HEK293 (cell line): ENCODE measurements at regions not wholly inside any gene's neighbourhood (a gene's known extent, or its start where the extent isn't known, plus 50 kb on each side); places are given as distances from the start of the nearest gene placed in this dataset.
A peak's percentile ranks its signal among the peaks of the same experiment; 100 is the strongest.

ENCODE experiments used
- CTCF ChIA-PET: fragments of 350-600 bp; formaldehyde crosslinking; extraction: SDS; loops from one replicate; lab custom pipeline; 2021; ENCODE audit warnings: antibody characterized with exemption; lab: Yijun Ruan, JAX
- POLR2A ChIA-PET: fragments of 300-600 bp; formaldehyde crosslinking; extraction: SDS; loops from one replicate; lab custom pipeline; 2020; ENCODE audit warnings: antibody characterized with exemption, inconsistent platforms; lab: Yijun Ruan, JAX
- H3K27ac ChIP-seq: fragments of 200-500 bp; sonication (Bioruptor generic); 2 replicates; pipeline ENCODE4 v1.5.1; 2014; ENCODE audit warnings: low read depth, low read length, control low read depth, inconsistent platforms; ENCODE audit errors: extremely low read depth
- H3K36me3 ChIP-seq, 2 experiments: fragments of 200-500 bp in 1 of 2; sonication (Bioruptor generic) in 1 of 2; 1 replicate in 1 of 2; 2 replicates in 1 of 2; pipeline ENCODE4 v1.5.1; 2014 to 2017; ENCODE audit warnings: inconsistent platforms in 2 of 2, low read length in 2 of 2; ENCODE audit not compliant: control insufficient read depth in 2 of 2, insufficient read depth in 1 of 2
- H3K4me1 ChIP-seq: fragments of 200-500 bp; sonication (Bioruptor generic); 2 replicates; pipeline ENCODE4 v1.5.1; 2014; ENCODE audit warnings: mild to moderate bottlenecking, low read length, inconsistent platforms; ENCODE audit not compliant: control insufficient read depth, insufficient read depth
- H3K4me3 ChIP-seq: 2 replicates; pipeline ENCODE4 v1.5.1; 2011; ENCODE audit warnings: low read depth, mild to moderate bottlenecking, control low read depth, low read length, moderate library complexity
- H3K9me3 ChIP-seq: fragments of 200-500 bp; sonication (Bioruptor generic); 2 replicates; pipeline ENCODE4 v1.5.1; 2014; ENCODE audit warnings: low read depth, low read length, inconsistent platforms; ENCODE audit not compliant: control insufficient read depth, insufficient read depth
- ATF2 ChIP-seq: fragments of 450-650 bp; formaldehyde crosslinking; IDR thresholded peaks from 2 replicates; pipeline ENCODE4 v1.5.1; 2016; ENCODE audit warnings: missing biosample characterization, missing genetic modification characterization, low read depth
- BCL11B ChIP-seq: fragments of 450-650 bp; formaldehyde crosslinking; IDR thresholded peaks from 2 replicates; pipeline ENCODE4 v1.5.1; 2016; ENCODE audit warnings: low read depth, missing biosample characterization, missing genetic modification characterization
- KLF10 ChIP-seq: fragments of 450-650 bp; IDR thresholded peaks from 2 replicates; pipeline ENCODE4 v1.5.1; 2018; ENCODE audit warnings: missing biosample characterization, mild to moderate bottlenecking, missing genetic modification characterization
- KLF17 ChIP-seq: fragments of 450-650 bp; formaldehyde crosslinking; IDR thresholded peaks from 2 replicates; pipeline ENCODE4 v1.5.1; 2016; ENCODE audit warnings: missing biosample characterization, missing genetic modification characterization
- MZF1 ChIP-seq: fragments of 450-650 bp; formaldehyde crosslinking; IDR thresholded peaks from 2 replicates; pipeline ENCODE4 v1.5.1; 2017; ENCODE audit warnings: missing biosample characterization, missing genetic modification characterization, borderline replicate concordance
- OSR2 ChIP-seq: fragments of 450-650 bp; formaldehyde crosslinking; IDR thresholded peaks from 2 replicates; pipeline ENCODE4 v1.5.1; 2016; ENCODE audit warnings: missing biosample characterization, missing genetic modification characterization
- PRDM10 ChIP-seq: fragments of 450-650 bp; formaldehyde crosslinking; IDR thresholded peaks from 2 replicates; pipeline ENCODE4 v1.5.1; 2016; ENCODE audit warnings: missing biosample characterization, missing genetic modification characterization
- WT1 ChIP-seq: fragments of 450-650 bp; formaldehyde crosslinking; IDR thresholded peaks from 2 replicates; pipeline ENCODE4 v1.5.1; 2016; ENCODE audit warnings: missing biosample characterization, missing genetic modification characterization
- ZBTB26 ChIP-seq: fragments of 450-650 bp; formaldehyde crosslinking; optimal IDR thresholded peaks from 2 replicates; pipeline ENCODE3; 2016; ENCODE audit warnings: missing biosample characterization, mild to moderate bottlenecking, missing genetic modification characterization
- ZNF26 ChIP-seq: fragments of 450-650 bp; formaldehyde crosslinking; IDR thresholded peaks from 2 replicates; pipeline ENCODE4 v1.5.1; 2016; ENCODE audit warnings: missing biosample characterization, missing genetic modification characterization
- ZNF280C ChIP-seq: fragments of 450-650 bp; formaldehyde crosslinking; IDR thresholded peaks from 2 replicates; pipeline ENCODE4 v1.5.1; 2016; ENCODE audit warnings: missing biosample characterization, missing genetic modification characterization
- ZNF354C ChIP-seq: fragments of 450-650 bp; formaldehyde crosslinking; IDR thresholded peaks from 2 replicates; pipeline ENCODE4 v1.5.1; 2016; ENCODE audit warnings: missing biosample characterization, missing genetic modification characterization, low read depth, borderline replicate concordance
- ZNF362 ChIP-seq: fragments of 450-650 bp; formaldehyde crosslinking; IDR thresholded peaks from 2 replicates; pipeline ENCODE4 v1.5.1; 2016; ENCODE audit warnings: missing biosample characterization, missing genetic modification characterization
- ZNF404 ChIP-seq: fragments of 450-650 bp; formaldehyde crosslinking; IDR thresholded peaks from 2 replicates; pipeline ENCODE4 v1.5.1; 2017; ENCODE audit warnings: missing biosample characterization, missing genetic modification characterization
- ZNF449 ChIP-seq: fragments of 450-650 bp; formaldehyde crosslinking; IDR thresholded peaks from 2 replicates; pipeline ENCODE4 v1.5.1; 2017; ENCODE audit warnings: missing biosample characterization, mild to moderate bottlenecking, missing genetic modification characterization, moderate library complexity
- ZNF529 ChIP-seq: fragments of 450-650 bp; formaldehyde crosslinking; IDR thresholded peaks from 2 replicates; pipeline ENCODE4 v1.5.1; 2017; ENCODE audit warnings: missing genetic modification characterization, missing biosample characterization; ENCODE audit not compliant: insufficient replicate concordance
- ZNF596 ChIP-seq: fragments of 450-650 bp; IDR thresholded peaks from 2 replicates; pipeline ENCODE4 v1.5.0; 2018; ENCODE audit warnings: missing biosample characterization, mild to moderate bottlenecking, missing genetic modification characterization, moderate library complexity
- ZNF626 ChIP-seq: fragments of 450-650 bp; sonication (Bioruptor Pico); formaldehyde crosslinking; IDR thresholded peaks from 2 replicates; pipeline ENCODE4 v1.5.1; 2018; ENCODE audit warnings: missing biosample characterization, missing genetic modification characterization, inconsistent platforms
- ZNF701 ChIP-seq: fragments of 450-650 bp; formaldehyde crosslinking; IDR thresholded peaks from 2 replicates; pipeline ENCODE4 v1.5.1; 2016; ENCODE audit warnings: missing biosample characterization, missing genetic modification characterization
- ZNF747 ChIP-seq: fragments of 450-650 bp; formaldehyde crosslinking; IDR thresholded peaks from 2 replicates; pipeline ENCODE4 v1.5.1; 2016; ENCODE audit warnings: missing biosample characterization, missing genetic modification characterization

- CTCF ChIA-PET, result interaction anchor here (1.3 kb wide), 1 partner anchor 15 kb away, joined by 7 read pairs; no protein-coding TSS in a partner anchor
- Histone ChIP-seq H3K27ac (peak overlapping the region; percentile 42; the same call in 1 of the 2 replicates), H3K36me3 (no peaks in the 10 kb centered on the region), H3K9me3 (no peaks in the 10 kb centered on the region), H3K4me3 (no peak overlapping the region), H3K4me1 (peaks cover 17% of the 10 kb centered on the region)
- POLR2A ChIA-PET, result interaction anchor here (0.5 kb wide), 1 partner anchor 489 kb away, joined by 3 read pairs; no protein-coding TSS in a partner anchor
- TF ChIP-seq OSR2 (tag by site-specific recombination), result peak; percentile 58
- no peak for TF ChIP-seq KLF10 (tag by site-specific recombination)
- 0 out of 2 replicates have a peak, but pooled peaks have one; percentile 19 for TF ChIP-seq MZF1
- no peak for TF ChIP-seq WT1 (tag by site-specific recombination)
- TF ChIP-seq ZNF626 (tag by site-specific recombination), result no peak
- no peak for TF ChIP-seq ZNF596 (tag by site-specific recombination)
- peak; percentile 99 for TF ChIP-seq ZNF449 (tag by site-specific recombination)
- no peak for TF ChIP-seq ZBTB26 (tag by site-specific recombination)
- TF ChIP-seq ZNF354C (tag by site-specific recombination), result no peak
- TF ChIP-seq ZNF280C (tag by site-specific recombination), result no peak
- no peak for TF ChIP-seq BCL11B (tag by site-specific recombination)
- TF ChIP-seq ZNF747, result no peak
- TF ChIP-seq KLF17 (tag by site-specific recombination), result no peak
- TF ChIP-seq ATF2, result no peak
- TF ChIP-seq ZNF701 (tag by site-specific recombination), result no peak
- no peak for TF ChIP-seq ZNF362 (tag by site-specific recombination)
- no peak for TF ChIP-seq ZNF404 (tag by site-specific recombination)
- TF ChIP-seq ZNF529 (tag by site-specific recombination), result no peak
- TF ChIP-seq ZNF26 (tag by site-specific recombination), result no peak
- TF ChIP-seq PRDM10 (tag by site-specific recombination), result 0 out of 2 replicates have a peak, but pooled peaks have one; percentile 37
These were observed 280.6 kb upstream of the SALL1 start for GRCh38 chr16:51431517-51432241.
